ENCODE measurements at regions not wholly inside any gene's neighbourhood (a gene's known extent, or its start where the extent isn't known, plus 50 kb on each side); places are given as distances from the start of the nearest gene placed in this dataset.
"Not testable (repeated sequence)": the region's sequence is repeated elsewhere in the genome, so short reads cannot be mapped to it uniquely, and the experiment has no call there.

DNA sequence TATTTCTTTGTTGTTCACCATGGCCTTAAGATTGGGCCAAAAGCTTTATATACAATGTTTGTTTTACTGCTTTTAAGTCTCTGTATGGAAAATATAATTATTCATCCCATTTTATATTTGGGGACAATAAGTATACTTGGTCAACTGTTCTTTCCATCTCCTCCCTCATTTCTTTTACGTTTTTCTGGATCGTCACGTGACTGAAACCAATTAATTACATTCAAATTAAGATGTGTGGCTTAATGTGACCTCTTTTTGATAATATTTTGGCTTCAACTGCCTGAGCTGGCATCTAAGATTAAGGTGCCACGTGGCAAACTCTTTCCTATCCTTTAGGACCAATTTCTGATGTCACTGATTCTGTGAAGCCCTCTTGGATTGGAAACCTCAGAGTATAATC, 250.1 kb upstream of the SGCD start:
- DNase-seq: no peak
- Mint-ChIP-seq H3K36me3 (ENCODE audit: low read depth) (no peaks in the 10 kb centered on the region), H3K4me1 (ENCODE audit: low read depth) (no peaks in the 10 kb centered on the region), H3K4me3 (no peak overlapping the region), H3K27me3 (no peaks in the 10 kb centered on the region), H3K27ac (no peak overlapping the region), H3K9me3 (peaks cover 14% of the 10 kb centered on the region)
- no peak overlapping the region for H3K27ac ChIP-seq (ENCODE audit: low read depth in 1 of 2, low read length in 2 of 2)
- H3K4me3 ChIP-seq (ENCODE audit: low read length): no peak overlapping the region
- no peak for ATAC-seq (ENCODE audit: poor library complexity)
- no peaks in the 10 kb centered on the region for H3K36me3 ChIP-seq (ENCODE audit: insufficient read depth, low read length)
- H3K27me3 ChIP-seq (ENCODE audit: control insufficient read depth in 1 of 2, insufficient read depth in 2 of 2, low read length in 2 of 2): no peaks in the 10 kb centered on the region
- TF ChIP-seq, protein P1, sequence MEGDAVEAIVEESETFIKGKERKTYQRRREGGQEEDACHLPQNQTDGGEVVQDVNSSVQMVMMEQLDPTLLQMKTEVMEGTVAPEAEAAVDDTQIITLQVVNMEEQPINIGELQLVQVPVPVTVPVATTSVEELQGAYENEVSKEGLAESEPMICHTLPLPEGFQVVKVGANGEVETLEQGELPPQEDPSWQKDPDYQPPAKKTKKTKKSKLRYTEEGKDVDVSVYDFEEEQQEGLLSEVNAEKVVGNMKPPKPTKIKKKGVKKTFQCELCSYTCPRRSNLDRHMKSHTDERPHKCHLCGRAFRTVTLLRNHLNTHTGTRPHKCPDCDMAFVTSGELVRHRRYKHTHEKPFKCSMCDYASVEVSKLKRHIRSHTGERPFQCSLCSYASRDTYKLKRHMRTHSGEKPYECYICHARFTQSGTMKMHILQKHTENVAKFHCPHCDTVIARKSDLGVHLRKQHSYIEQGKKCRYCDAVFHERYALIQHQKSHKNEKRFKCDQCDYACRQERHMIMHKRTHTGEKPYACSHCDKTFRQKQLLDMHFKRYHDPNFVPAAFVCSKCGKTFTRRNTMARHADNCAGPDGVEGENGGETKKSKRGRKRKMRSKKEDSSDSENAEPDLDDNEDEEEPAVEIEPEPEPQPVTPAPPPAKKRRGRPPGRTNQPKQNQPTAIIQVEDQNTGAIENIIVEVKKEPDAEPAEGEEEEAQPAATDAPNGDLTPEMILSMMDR (IDR thresholded peaks at IDR 0.05): no peak
- H3K9me3 ChIP-seq (ENCODE audit: control insufficient read depth in 1 of 2, insufficient read depth in 1 of 2, low read length in 2 of 2): peaks cover 4 to 12% of the 10 kb centered on the region in 2 experiments
- ChIA-PET CTCF (no interaction called here), POLR2A (no interaction called here)
- intact Hi-C loops (cut with DNase I, micrococcal nuclease): no loop called here
- no peaks in the 10 kb centered on the region for H3K4me1 ChIP-seq (ENCODE audit: insufficient read depth, low read length)

GRCh38 chr5:156087577-156088110, 239.3 kb upstream of the SGCD start:
- Mint-ChIP-seq H3K4me3 (no peak overlapping the region), H3K27ac (no peak overlapping the region), H3K9me3 (peaks cover 7% of the 10 kb centered on the region), H3K4me1 (ENCODE audit: low read depth) (no peaks in the 10 kb centered on the region), H3K36me3 (ENCODE audit: low read depth) (no peaks in the 10 kb centered on the region), H3K27me3 (peaks cover 2% of the 10 kb centered on the region)
- POLR2A ChIA-PET: no interaction called here
- no peak for DNase-seq
- no peak overlapping the region for H3K4me3 ChIP-seq (ENCODE audit: low read length)
- H3K4me1 ChIP-seq (ENCODE audit: insufficient read depth, low read length): no peaks in the 10 kb centered on the region
- CTCF ChIA-PET: no interaction called here
- H3K27me3 ChIP-seq (ENCODE audit: control insufficient read depth in 1 of 2, insufficient read depth in 2 of 2, low read length in 2 of 2): no peaks in the 10 kb centered on the region
- H3K27ac ChIP-seq (ENCODE audit: low read depth in 1 of 2, low read length in 2 of 2): no peak overlapping the region
- peaks cover 0 to 11% of the 10 kb centered on the region in 2 experiments for H3K9me3 ChIP-seq (ENCODE audit: control insufficient read depth in 1 of 2, insufficient read depth in 1 of 2, low read length in 2 of 2)
- no peaks in the 10 kb centered on the region for H3K36me3 ChIP-seq (ENCODE audit: insufficient read depth, low read length)
- TF ChIP-seq, protein P1 (IDR thresholded peaks at IDR 0.05): no peak
- ATAC-seq (ENCODE audit: poor library complexity): no peak
- intact Hi-C loops (cut with DNase I, micrococcal nuclease): no loop called here

- peaks cover 3 to 11% of the 10 kb centered on the region in 2 experiments for H3K9me3 ChIP-seq (ENCODE audit: control insufficient read depth in 1 of 2, insufficient read depth in 1 of 2, low read length in 2 of 2)
- H3K9me3 Mint-ChIP-seq; ATAC-seq (ENCODE audit: poor library complexity); CTCF ChIA-PET; H3K4me1 ChIP-seq (ENCODE audit: insufficient read depth, low read length); H3K4me3 Mint-ChIP-seq; H3K27ac Mint-ChIP-seq; H3K27me3 ChIP-seq (ENCODE audit: control insufficient read depth in 1 of 2, insufficient read depth in 2 of 2, low read length in 2 of 2); H3K4me1 Mint-ChIP-seq (ENCODE audit: low read depth); DNase-seq; H3K36me3 ChIP-seq (ENCODE audit: insufficient read depth, low read length); H3K36me3 Mint-ChIP-seq (ENCODE audit: low read depth); H3K27me3 Mint-ChIP-seq; H3K4me3 ChIP-seq (ENCODE audit: low read length); H3K27ac ChIP-seq (ENCODE audit: low read depth in 1 of 2, low read length in 2 of 2); POLR2A ChIA-PET; intact Hi-C loops (cut with DNase I, micrococcal nuclease): not testable (repeated sequence)
Observed at GRCh38 chr5:156089955-156090940, 236.7 kb upstream of the SGCD start.
